ENCODE measurements at regions not wholly inside any gene's neighbourhood (a gene's known extent, or its start where the extent isn't known, plus 50 kb on each side); places are given as distances from the start of the nearest gene placed in this dataset.

DNA sequence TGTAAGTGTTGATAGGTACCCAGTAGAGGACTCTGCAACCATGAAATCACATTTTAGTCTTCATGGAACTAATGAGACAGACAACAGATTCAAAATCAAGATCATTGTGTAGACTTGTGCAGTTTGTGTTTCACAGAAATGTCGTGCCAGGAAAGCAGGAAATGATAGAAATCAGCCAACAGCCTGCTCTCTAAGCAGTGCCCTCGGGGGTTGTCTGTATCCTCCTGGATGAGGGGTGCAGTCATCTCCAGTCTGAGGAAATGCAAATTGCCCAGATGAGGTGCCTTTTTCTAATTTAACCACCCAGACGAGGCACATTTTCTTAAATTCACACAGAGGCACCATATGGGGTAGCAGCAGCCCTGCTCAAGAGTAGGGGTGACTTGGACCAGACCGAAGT lies 663.1 kb downstream of the XIRP2 start (continued):
- TF ChIP-seq, protein P1, sequence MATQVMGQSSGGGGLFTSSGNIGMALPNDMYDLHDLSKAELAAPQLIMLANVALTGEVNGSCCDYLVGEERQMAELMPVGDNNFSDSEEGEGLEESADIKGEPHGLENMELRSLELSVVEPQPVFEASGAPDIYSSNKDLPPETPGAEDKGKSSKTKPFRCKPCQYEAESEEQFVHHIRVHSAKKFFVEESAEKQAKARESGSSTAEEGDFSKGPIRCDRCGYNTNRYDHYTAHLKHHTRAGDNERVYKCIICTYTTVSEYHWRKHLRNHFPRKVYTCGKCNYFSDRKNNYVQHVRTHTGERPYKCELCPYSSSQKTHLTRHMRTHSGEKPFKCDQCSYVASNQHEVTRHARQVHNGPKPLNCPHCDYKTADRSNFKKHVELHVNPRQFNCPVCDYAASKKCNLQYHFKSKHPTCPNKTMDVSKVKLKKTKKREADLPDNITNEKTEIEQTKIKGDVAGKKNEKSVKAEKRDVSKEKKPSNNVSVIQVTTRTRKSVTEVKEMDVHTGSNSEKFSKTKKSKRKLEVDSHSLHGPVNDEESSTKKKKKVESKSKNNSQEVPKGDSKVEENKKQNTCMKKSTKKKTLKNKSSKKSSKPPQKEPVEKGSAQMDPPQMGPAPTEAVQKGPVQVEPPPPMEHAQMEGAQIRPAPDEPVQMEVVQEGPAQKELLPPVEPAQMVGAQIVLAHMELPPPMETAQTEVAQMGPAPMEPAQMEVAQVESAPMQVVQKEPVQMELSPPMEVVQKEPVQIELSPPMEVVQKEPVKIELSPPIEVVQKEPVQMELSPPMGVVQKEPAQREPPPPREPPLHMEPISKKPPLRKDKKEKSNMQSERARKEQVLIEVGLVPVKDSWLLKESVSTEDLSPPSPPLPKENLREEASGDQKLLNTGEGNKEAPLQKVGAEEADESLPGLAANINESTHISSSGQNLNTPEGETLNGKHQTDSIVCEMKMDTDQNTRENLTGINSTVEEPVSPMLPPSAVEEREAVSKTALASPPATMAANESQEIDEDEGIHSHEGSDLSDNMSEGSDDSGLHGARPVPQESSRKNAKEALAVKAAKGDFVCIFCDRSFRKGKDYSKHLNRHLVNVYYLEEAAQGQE (IDR thresholded peaks at IDR 0.05; ENCODE audit: low read depth, low read length) = no peak
- TF ChIP-seq, protein P2, sequence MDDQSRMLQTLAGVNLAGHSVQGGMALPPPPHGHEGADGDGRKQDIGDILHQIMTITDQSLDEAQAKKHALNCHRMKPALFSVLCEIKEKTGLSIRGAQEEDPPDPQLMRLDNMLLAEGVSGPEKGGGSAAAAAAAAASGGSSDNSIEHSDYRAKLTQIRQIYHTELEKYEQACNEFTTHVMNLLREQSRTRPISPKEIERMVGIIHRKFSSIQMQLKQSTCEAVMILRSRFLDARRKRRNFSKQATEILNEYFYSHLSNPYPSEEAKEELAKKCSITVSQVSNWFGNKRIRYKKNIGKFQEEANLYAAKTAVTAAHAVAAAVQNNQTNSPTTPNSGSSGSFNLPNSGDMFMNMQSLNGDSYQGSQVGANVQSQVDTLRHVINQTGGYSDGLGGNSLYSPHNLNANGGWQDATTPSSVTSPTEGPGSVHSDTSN (IDR thresholded peaks at IDR 0.05) = no peak
- TF ChIP-seq, protein P3, sequence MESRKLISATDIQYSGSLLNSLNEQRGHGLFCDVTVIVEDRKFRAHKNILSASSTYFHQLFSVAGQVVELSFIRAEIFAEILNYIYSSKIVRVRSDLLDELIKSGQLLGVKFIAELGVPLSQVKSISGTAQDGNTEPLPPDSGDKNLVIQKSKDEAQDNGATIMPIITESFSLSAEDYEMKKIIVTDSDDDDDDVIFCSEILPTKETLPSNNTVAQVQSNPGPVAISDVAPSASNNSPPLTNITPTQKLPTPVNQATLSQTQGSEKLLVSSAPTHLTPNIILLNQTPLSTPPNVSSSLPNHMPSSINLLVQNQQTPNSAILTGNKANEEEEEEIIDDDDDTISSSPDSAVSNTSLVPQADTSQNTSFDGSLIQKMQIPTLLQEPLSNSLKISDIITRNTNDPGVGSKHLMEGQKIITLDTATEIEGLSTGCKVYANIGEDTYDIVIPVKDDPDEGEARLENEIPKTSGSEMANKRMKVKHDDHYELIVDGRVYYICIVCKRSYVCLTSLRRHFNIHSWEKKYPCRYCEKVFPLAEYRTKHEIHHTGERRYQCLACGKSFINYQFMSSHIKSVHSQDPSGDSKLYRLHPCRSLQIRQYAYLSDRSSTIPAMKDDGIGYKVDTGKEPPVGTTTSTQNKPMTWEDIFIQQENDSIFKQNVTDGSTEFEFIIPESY (IDR thresholded peaks at IDR 0.05; ENCODE audit: borderline replicate concordance, low read depth) = no peak
- TF ChIP-seq YY1 (IDR thresholded peaks at IDR 0.05; ENCODE audit: low read depth) (no peak), NFIC (IDR thresholded peaks at IDR 0.05; ENCODE audit: borderline replicate concordance) (no peak), TEAD4 (IDR thresholded peaks at IDR 0.05; ENCODE audit: borderline replicate concordance, insufficient read depth) (no peak), JUND (IDR thresholded peaks at IDR 0.05) (no peak), TAF1 (IDR thresholded peaks at IDR 0.05; ENCODE audit: borderline replicate concordance, low read depth, low read length) (no peak), RFX5 (IDR thresholded peaks at IDR 0.05; ENCODE audit: low read length) (no peak), FOXM1 (IDR thresholded peaks at IDR 0.05; ENCODE audit: low read depth) (no peak), RXRA (IDR thresholded peaks at IDR 0.05; ENCODE audit: borderline replicate concordance, low read depth) (no peak), NRF1 (IDR thresholded peaks at IDR 0.05; ENCODE audit: low read depth, low read length) (no peak), GABPA (IDR thresholded peaks at IDR 0.05; ENCODE audit: low read depth) (no peak), FOXJ3 (CRISPR knock-in tag; IDR thresholded peaks at IDR 0.05) (no peak), RCOR1 (IDR thresholded peaks at IDR 0.05; ENCODE audit: low read length) (peak; percentile 81; the same call in 1 of the 2 replicates), CHD2 (IDR thresholded peaks at IDR 0.05; ENCODE audit: low read length, partially characterized antibody) (peak; percentile 60), MXI1 (IDR thresholded peaks at IDR 0.05; ENCODE audit: low read depth, low read length) (no peak), EZH2phosphoT487 (IDR thresholded peaks at IDR 0.05; ENCODE audit: borderline replicate concordance, low read depth) (no peak), SIN3A (IDR thresholded peaks at IDR 0.05; ENCODE audit: borderline replicate concordance, low read depth, low read length) (no peak), SMC3 (IDR thresholded peaks at IDR 0.05; ENCODE audit: low read depth, low read length) (no peak; the same call in 1 of the 2 replicates), FOSL2 (IDR thresholded peaks at IDR 0.05; ENCODE audit: borderline replicate concordance, low read depth) (no peak)
- TF ChIP-seq, protein P4, sequence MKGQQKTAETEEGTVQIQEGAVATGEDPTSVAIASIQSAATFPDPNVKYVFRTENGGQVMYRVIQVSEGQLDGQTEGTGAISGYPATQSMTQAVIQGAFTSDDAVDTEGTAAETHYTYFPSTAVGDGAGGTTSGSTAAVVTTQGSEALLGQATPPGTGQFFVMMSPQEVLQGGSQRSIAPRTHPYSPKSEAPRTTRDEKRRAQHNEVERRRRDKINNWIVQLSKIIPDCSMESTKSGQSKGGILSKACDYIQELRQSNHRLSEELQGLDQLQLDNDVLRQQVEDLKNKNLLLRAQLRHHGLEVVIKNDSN (IDR thresholded peaks at IDR 0.05; ENCODE audit: borderline replicate concordance, low read depth) = no peak
- TF ChIP-seq, protein P5, sequence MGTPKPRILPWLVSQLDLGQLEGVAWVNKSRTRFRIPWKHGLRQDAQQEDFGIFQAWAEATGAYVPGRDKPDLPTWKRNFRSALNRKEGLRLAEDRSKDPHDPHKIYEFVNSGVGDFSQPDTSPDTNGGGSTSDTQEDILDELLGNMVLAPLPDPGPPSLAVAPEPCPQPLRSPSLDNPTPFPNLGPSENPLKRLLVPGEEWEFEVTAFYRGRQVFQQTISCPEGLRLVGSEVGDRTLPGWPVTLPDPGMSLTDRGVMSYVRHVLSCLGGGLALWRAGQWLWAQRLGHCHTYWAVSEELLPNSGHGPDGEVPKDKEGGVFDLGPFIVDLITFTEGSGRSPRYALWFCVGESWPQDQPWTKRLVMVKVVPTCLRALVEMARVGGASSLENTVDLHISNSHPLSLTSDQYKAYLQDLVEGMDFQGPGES (IDR thresholded peaks at IDR 0.05; ENCODE audit: low read depth, low read length) = no peak
- TF ChIP-seq, protein P6, sequence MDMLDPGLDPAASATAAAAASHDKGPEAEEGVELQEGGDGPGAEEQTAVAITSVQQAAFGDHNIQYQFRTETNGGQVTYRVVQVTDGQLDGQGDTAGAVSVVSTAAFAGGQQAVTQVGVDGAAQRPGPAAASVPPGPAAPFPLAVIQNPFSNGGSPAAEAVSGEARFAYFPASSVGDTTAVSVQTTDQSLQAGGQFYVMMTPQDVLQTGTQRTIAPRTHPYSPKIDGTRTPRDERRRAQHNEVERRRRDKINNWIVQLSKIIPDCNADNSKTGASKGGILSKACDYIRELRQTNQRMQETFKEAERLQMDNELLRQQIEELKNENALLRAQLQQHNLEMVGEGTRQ (IDR thresholded peaks at IDR 0.05; ENCODE audit: borderline replicate concordance, low read depth, low read length) = no peak

Measured in SK-N-SH (cell line).